A673 (cell line): ENCODE measurements at regions not wholly inside any gene's neighbourhood (a gene's known extent, or its start where the extent isn't known, plus 50 kb on each side); places are given as distances from the start of the nearest gene placed in this dataset.

Experiments
- BruUV-seq: library from RNA; stranded (reverse); fragments of 400-500 nt; replicated peaks from 2 replicates; lab custom pipeline; 2021; lab: Mats Ljungman, UMichigan
- CTCF ChIA-PET: fragments of 300-600 bp; sonication (Branson Sonifier 250); formaldehyde crosslinking; loops from one replicate; lab custom pipeline; 2022; ENCODE audit warnings: antibody characterized with exemption; lab: Charles Lee
- POLR2A ChIA-PET: fragments of 300-600 bp; sonication (Branson Sonifier 250); formaldehyde crosslinking; loops from one replicate; lab custom pipeline; 2022; ENCODE audit warnings: antibody characterized with exemption; ENCODE audit not compliant: low non-redundant PET; lab: Charles Lee
- DNase-seq: peaks from one replicate; pipeline ENCODE4 v3.0.0-alpha.2; 2015; ENCODE audit warnings: low spot score
- H3K27ac ChIP-seq: fragments of 200-600 bp; sonication (generic); 2 replicates; pipeline ENCODE4 v1.5.1; 2016; ENCODE audit warnings: mixed run types, low read depth, mild to moderate bottlenecking, mixed read lengths, antibody characterized with exemption, low read length; ENCODE audit not compliant: poor library complexity, severe bottlenecking
- H3K27me3 ChIP-seq: fragments of 200-600 bp; sonication (generic); replicated peaks from 2 replicates; pipeline ENCODE4 v1.6.1; 2017; ENCODE audit warnings: mixed run types, low read depth, mild to moderate bottlenecking, mixed read lengths, antibody characterized with exemption, low read length; ENCODE audit not compliant: insufficient read depth, poor library complexity
- H3K36me3 ChIP-seq: fragments of 200-600 bp; sonication (generic); 2 replicates; pipeline ENCODE4 v1.6.1; 2016; ENCODE audit warnings: mixed run types, mild to moderate bottlenecking, mixed read lengths, antibody characterized with exemption, low read length; ENCODE audit not compliant: insufficient read depth, poor library complexity, severe bottlenecking
- H3K4me1 ChIP-seq: fragments of 200-600 bp; sonication (generic); 2 replicates; pipeline ENCODE4 v1.6.1; 2017; ENCODE audit warnings: mixed run types, mild to moderate bottlenecking, mixed read lengths, antibody characterized with exemption, low read length; ENCODE audit not compliant: insufficient read depth, poor library complexity, severe bottlenecking
- H3K4me3 ChIP-seq: fragments of 200-600 bp; sonication (generic); 2 replicates; pipeline ENCODE4 v1.5.1; 2016; ENCODE audit warnings: low read depth, mixed run types, mild to moderate bottlenecking, mixed read lengths, low read length; ENCODE audit not compliant: poor library complexity, severe bottlenecking
- H3K9me3 ChIP-seq: fragments of 200-600 bp; sonication (generic); 2 replicates; pipeline ENCODE4 v1.6.1; 2016; ENCODE audit warnings: mixed run types, low read depth, mild to moderate bottlenecking, mixed read lengths, antibody characterized with exemption, low read length; ENCODE audit not compliant: poor library complexity, severe bottlenecking
- CTCF ChIP-seq: fragments of 300-800, 200-600 bp; sonication (generic); conservative IDR thresholded peaks from 2 replicates; pipeline ENCODE4 v1.5.1; 2017; ENCODE audit warnings: low read depth, mild to moderate bottlenecking, antibody characterized with exemption, low read length, moderate library complexity, mixed read lengths
- EZH2 ChIP-seq: fragments of 200-600 bp; sonication (generic); IDR thresholded peaks from 2 replicates; pipeline ENCODE4 v1.6.1; 2017; ENCODE audit warnings: borderline replicate concordance, low read depth, mild to moderate bottlenecking, mixed read lengths, antibody characterized with exemption, low read length; ENCODE audit not compliant: poor library complexity, severe bottlenecking
- intact Hi-C: fragments of 100-400 bp; cut with micrococcal nuclease; formaldehyde crosslinking; loops from one replicate; pipeline ENCODE4 v1.10.0; 2022; ENCODE audit not compliant: unreplicated experiment

DNA sequence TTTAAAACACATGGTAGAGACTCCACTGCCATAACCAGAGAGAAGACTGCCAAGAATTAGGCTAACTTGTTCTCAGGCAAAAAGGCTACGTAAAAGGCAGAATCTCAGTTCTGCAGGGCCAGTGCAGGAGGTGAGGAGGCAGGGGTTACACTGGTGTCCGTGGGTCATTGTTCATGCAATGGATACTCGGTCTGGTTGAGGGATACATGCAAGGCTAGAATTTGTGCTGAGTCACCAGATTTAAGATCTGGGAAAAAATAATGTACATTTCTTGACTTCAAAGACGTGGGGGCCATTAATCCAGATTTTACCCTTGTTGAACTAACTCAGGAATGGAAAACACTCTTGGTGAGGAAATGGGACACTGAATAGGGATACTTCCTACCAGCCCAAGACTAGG is 52.3 kb upstream of the DPH5 start:
- no peak overlapping the region for H3K4me3 ChIP-seq
- H3K36me3 ChIP-seq = no peaks in the 10 kb centered on the region
- CTCF ChIA-PET = no interaction called here
- POLR2A ChIA-PET = no interaction called here
- no TSS peak for BruUV-seq
- no peak overlapping the region for H3K27ac ChIP-seq
- H3K9me3 ChIP-seq = no peaks in the 10 kb centered on the region
- no peak for DNase-seq
- H3K27me3 ChIP-seq = no peaks in the 10 kb centered on the region
- TF ChIP-seq EZH2 (no peak), CTCF (no peak)
- intact Hi-C loops = no loop called here
- H3K4me1 ChIP-seq = no peaks in the 10 kb centered on the region

DNA sequence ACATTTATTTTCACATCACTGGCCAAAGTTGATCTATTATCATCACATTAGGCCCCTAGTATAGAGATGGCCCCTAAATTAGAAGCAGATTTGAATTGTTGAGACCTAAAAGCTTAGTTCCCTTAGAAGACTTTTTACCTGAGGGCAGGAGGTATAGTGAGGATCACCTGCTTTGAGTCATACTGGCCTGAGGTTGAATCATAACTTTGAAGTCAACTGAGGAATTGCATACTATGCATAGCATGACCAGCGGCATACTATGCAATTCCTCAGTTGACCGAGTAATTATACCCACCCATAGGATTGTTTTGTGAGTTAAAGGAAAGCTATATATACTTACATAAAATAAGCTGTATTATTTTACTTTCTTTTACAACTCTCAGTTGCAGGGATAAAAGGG is 50.3 kb upstream of the DPH5 start:
- CTCF ChIA-PET = no interaction called here
- Histone ChIP-seq H3K9me3 (no peaks in the 10 kb centered on the region), H3K27me3 (no peaks in the 10 kb centered on the region), H3K36me3 (no peaks in the 10 kb centered on the region), H3K4me1 (no peaks in the 10 kb centered on the region), H3K4me3 (no peak overlapping the region), H3K27ac (no peak overlapping the region)
- no peak for DNase-seq
- TF ChIP-seq CTCF (no peak), EZH2 (no peak)
- no TSS peak for BruUV-seq
- intact Hi-C loops = no loop called here
- POLR2A ChIA-PET = no interaction called here
